ENCODE measurements at regions not wholly inside any gene's neighbourhood (a gene's known extent, or its start where the extent isn't known, plus 50 kb on each side); places are given as distances from the start of the nearest gene placed in this dataset.

GRCh38 chr7:13542451-13542850 is 447.0 kb downstream of the ETV1 start:
- no peak for TF ChIP-seq CTCF (IDR thresholded peaks at IDR 0.05; ENCODE audit: insufficient read depth, low read length, poor library complexity, severe bottlenecking)
- no peak for TF ChIP-seq EZH2phosphoT487 (conservative IDR thresholded peaks at IDR 0.05; ENCODE audit: low read length)

All from SU-DHL-6 (cell line).